K562 (cell line): ENCODE measurements at regions not wholly inside any gene's neighbourhood (a gene's known extent, or its start where the extent isn't known, plus 50 kb on each side); places are given as distances from the start of the nearest gene placed in this dataset.

ENCODE experiments used
- ATAC-seq: fragments of 200-7000 bp; cut with Tn5 transposase; 3 replicates; pipeline ENCODE4 v1.9.1; 2020; ENCODE audit warnings: moderate library complexity
- BruUV-seq: library from RNA; stranded (reverse); fragments of 400-500 nt; replicated peaks from 2 replicates; lab custom pipeline; 2021; lab: Mats Ljungman, UMichigan
- CTCF ChIA-PET: fragments of 300-600 bp; formaldehyde crosslinking; extraction: SDS; loops from one replicate; lab custom pipeline; 2021; ENCODE audit warnings: low intra/inter-chr PET ratio; lab: Yijun Ruan, JAX
- POLR2A ChIA-PET: fragments of 300-600, 350-650 bp; sonication (Branson Sonifier 250); formaldehyde crosslinking; extraction: SDS; loops from one replicate; lab custom pipeline; 2021; ENCODE audit warnings: antibody characterized with exemption, inconsistent platforms; lab: Yijun Ruan, JAX
- DNase-seq, 4 experiments: peaks; one replicate each; pipeline versions ENCODE4 v3.0.0 to v3.0.0-alpha.2; 2011 to 2018; ENCODE audit warnings: low spot score in 3 of 4, mixed read lengths in 3 of 4; ENCODE audit errors: extremely low read depth in 1 of 4
- FAIRE-seq: peaks from 2 replicates; lab custom pipeline; 2011; peaks lifted over from hg19 to GRCh38; lab: Jason Lieb, UNC
- H2AFZ ChIP-seq: 2 replicates; pipeline ENCODE4 v1.6.0; 2011; ENCODE audit warnings: low read depth, low read length, control low read depth, inconsistent platforms
- H3K27ac ChIP-seq: fragments of 200-600 bp; 3 replicates; pipeline ENCODE4 v1.8.0; 2011; ENCODE audit warnings: low read depth, mild to moderate bottlenecking, control low read depth, inconsistent platforms, low read length, moderate library complexity, mixed read lengths; ENCODE audit errors: extremely low read depth
- H3K27me3 ChIP-seq, 2 experiments: fragments of 300-600 bp in 1 of 2; 2 replicates in 1 of 2; 3 replicates in 1 of 2; pipeline versions ENCODE4 v1.6.0 to v1.8.0; 2011; ENCODE audit warnings: inconsistent platforms in 2 of 2, low read length in 2 of 2, mild to moderate bottlenecking in 1 of 2, mixed read lengths in 1 of 2, moderate library complexity in 1 of 2; ENCODE audit not compliant: control insufficient read depth in 2 of 2, insufficient read depth in 2 of 2
- H3K36me3 ChIP-seq: fragments of 300-600 bp; 3 replicates; pipeline ENCODE4 v1.8.0; 2011; ENCODE audit warnings: mild to moderate bottlenecking, low read length, inconsistent platforms; ENCODE audit not compliant: control insufficient read depth, insufficient read depth
- H3K4me1 ChIP-seq, 2 experiments: fragments of 200-600 bp in 1 of 2; replicated peaks in 1 of 2; 2 replicates in 1 of 2; 3 replicates in 1 of 2; pipeline versions ENCODE4 v1.5.1 to v1.8.0; 2011; ENCODE audit warnings: inconsistent platforms in 2 of 2, low read length in 2 of 2, mild to moderate bottlenecking in 1 of 2, mixed read lengths in 1 of 2, moderate library complexity in 1 of 2; ENCODE audit not compliant: control insufficient read depth in 2 of 2, insufficient read depth in 2 of 2
- H3K4me2 ChIP-seq: 2 replicates; pipeline ENCODE4 v1.6.1; 2011; ENCODE audit warnings: low read length, control low read depth, inconsistent platforms, mixed read lengths; ENCODE audit not compliant: insufficient read depth
- H3K4me3 ChIP-seq: fragments of 200-600 bp; sonication (generic), shearing (Covaris generic); 2 replicates; pipeline ENCODE4 v1.5.1; 2016; ENCODE audit warnings: control low read depth, inconsistent platforms
- H3K79me2 ChIP-seq: fragments of 200-600 bp; 3 replicates; pipeline ENCODE4 v1.8.0; 2011; ENCODE audit warnings: low read length, inconsistent platforms; ENCODE audit not compliant: control insufficient read depth, insufficient read depth
- H3K9ac ChIP-seq, 2 experiments: 2 replicates each; pipeline versions ENCODE4 v1.6.0 to v1.6.1; 2011; ENCODE audit warnings: low read depth in 2 of 2, low read length in 2 of 2, control low read depth in 1 of 2, inconsistent platforms in 1 of 2, mild to moderate bottlenecking in 1 of 2, mixed read lengths in 1 of 2; ENCODE audit not compliant: insufficient read depth in 1 of 2
- H3K9me1 ChIP-seq: one replicate; pipeline ENCODE4 v1.6.0; 2011; ENCODE audit warnings: inconsistent platforms, mild to moderate bottlenecking, low read length, moderate library complexity; ENCODE audit not compliant: control insufficient read depth, insufficient read depth
- H3K9me3 ChIP-seq: replicated peaks from 2 replicates; pipeline ENCODE4 v1.5.1; 2011; ENCODE audit warnings: low read depth, low read length, inconsistent platforms; ENCODE audit not compliant: control insufficient read depth, insufficient read depth
- H4K20me1 ChIP-seq: replicated peaks from 2 replicates; pipeline ENCODE4 v1.6.1; 2011; ENCODE audit warnings: low read length, inconsistent platforms, mixed read lengths; ENCODE audit not compliant: control insufficient read depth, insufficient read depth
- ATF7 ChIP-seq: fragments of 450-650 bp; IDR thresholded peaks from 2 replicates; pipeline ENCODE4 v1.7.1; 2014; ENCODE audit warnings: mild to moderate bottlenecking, moderate library complexity
- CBX5 ChIP-seq: IDR thresholded peaks from 2 replicates; pipeline ENCODE4 v1.6.1; 2014; ENCODE audit warnings: low read depth, borderline replicate concordance
- ELF1 ChIP-seq: fragments of 200-800 bp; sonication (Bioruptor generic); IDR thresholded peaks from 2 replicates; pipeline ENCODE4 v1.6.1; 2016; ENCODE audit warnings: missing genetic modification characterization, missing compliant biosample characterization
- HSF4 ChIP-seq: fragments of 250-450 bp; sonication (Bioruptor Pico); IDR thresholded peaks from 2 replicates; pipeline ENCODE4 v2.1.2; 2022; ENCODE audit warnings: mild to moderate bottlenecking, moderate library complexity, borderline replicate concordance
- KAT7 ChIP-seq: sonication (generic); formaldehyde crosslinking; IDR thresholded peaks from 2 replicates; pipeline ENCODE4 v1.8.0; 2022; ENCODE audit warnings: missing genetic modification reagents, mild to moderate bottlenecking, borderline replicate concordance
- KLF13 ChIP-seq: fragments of 450-650 bp; IDR thresholded peaks from 2 replicates; pipeline ENCODE4 v1.6.1; 2016; ENCODE audit warnings: missing genetic modification characterization, low read depth, mild to moderate bottlenecking, missing compliant biosample characterization, moderate library complexity, borderline replicate concordance
- LARP7 ChIP-seq: fragments of 450-650 bp; IDR thresholded peaks from 2 replicates; pipeline ENCODE4 v1.6.1; 2016
- MCM7 ChIP-seq, 2 experiments: fragments of 450-650 bp; IDR thresholded peaks; 2 replicates each; pipeline ENCODE4 v1.6.1; 2016 to 2018
- MIER1 ChIP-seq: fragments of 450-650 bp; IDR thresholded peaks from 2 replicates; pipeline ENCODE4 v1.6.1; 2016; ENCODE audit warnings: antibody characterized with exemption, mild to moderate bottlenecking, low read depth
- NCOA4 ChIP-seq: fragments of 450-650 bp; IDR thresholded peaks from 2 replicates; pipeline ENCODE4 v1.6.1; 2018; ENCODE audit warnings: mild to moderate bottlenecking; ENCODE audit not compliant: partially characterized antibody
- NEUROD1 ChIP-seq: fragments of 150-350 bp; IDR thresholded peaks from 2 replicates; pipeline ENCODE4 v1.6.1; 2014; ENCODE audit warnings: borderline replicate concordance, low read length, low read depth; ENCODE audit not compliant: partially characterized antibody
- PML ChIP-seq: IDR thresholded peaks from 2 replicates; pipeline ENCODE4 v1.6.1; 2012; ENCODE audit warnings: low read length, inconsistent platforms
- PTBP1 ChIP-seq: fragments of 200-400 bp; formaldehyde crosslinking; IDR thresholded peaks from 2 replicates; pipeline ENCODE4 v1.6.1; 2017; ENCODE audit warnings: low read depth, low read length
- RAD21 ChIP-seq, 2 experiments: fragments of 250-450 bp in 1 of 2; fragments of 450-650 bp in 1 of 2; sonication (Bioruptor Pico) in 1 of 2; formaldehyde crosslinking in 1 of 2; IDR thresholded peaks in 1 of 2; conservative IDR thresholded peaks in 1 of 2; 2 replicates each; pipeline versions ENCODE4 v1.4.0 to v1.8.0; 2020 to 2022; ENCODE audit warnings: mild to moderate bottlenecking in 2 of 2, moderate library complexity in 1 of 2
- SUPT5H ChIP-seq: fragments of 450-650 bp; IDR thresholded peaks from 2 replicates; pipeline ENCODE4 v1.6.1; 2016
- TAF15 ChIP-seq: fragments of 200-400 bp; formaldehyde crosslinking; IDR thresholded peaks from 2 replicates; pipeline ENCODE4 v1.6.1; 2017; ENCODE audit warnings: mild to moderate bottlenecking, low read depth, low read length, moderate library complexity
- TAL1 ChIP-seq: fragments of 450-650 bp; IDR thresholded peaks from 2 replicates; pipeline ENCODE4 v1.6.1; 2016; ENCODE audit warnings: mild to moderate bottlenecking
- TCFL5 ChIP-seq: fragments of 250-450 bp; sonication (Bioruptor Pico); conservative IDR thresholded peaks from 2 replicates; pipeline ENCODE4 v1.6.1; 2021; ENCODE audit warnings: mild to moderate bottlenecking, moderate library complexity, matching md5 sums
- ZNF121 ChIP-seq: sonication (generic); formaldehyde crosslinking; conservative IDR thresholded peaks from 2 replicates; pipeline ENCODE4 v1.8.0; 2022; ENCODE audit warnings: missing genetic modification reagents
- ZNF133 ChIP-seq: fragments of 250-450 bp; sonication (Bioruptor Pico); IDR thresholded peaks from 2 replicates; pipeline ENCODE4 v1.4.0; 2020; ENCODE audit warnings: mild to moderate bottlenecking
- WGBS: fragments of 100-300 bp; shearing (Covaris generic); methylation state at CpG from one replicate; pipeline ENCODE4 v1.1.6; 2016; ENCODE audit warnings: low coverage, mixed read lengths; ENCODE audit not compliant: insufficient coverage; ENCODE audit errors: missing lambda C conversion rate; 5-methylcytosine and 5-hydroxymethylcytosine counted together
- in situ Hi-C: fragments of 300-500 bp; cut with MboI; formaldehyde crosslinking; loops from 4 replicates; pipeline ENCODE4 v1.15.0; 2018; ENCODE audit warnings: inconsistent platforms, mixed read lengths
- intact Hi-C: fragments of 100-400 bp; cut with micrococcal nuclease; formaldehyde crosslinking; loops from 2 replicates; pipeline ENCODE4 v1.14.2; 2022
- TF ChIP-seq, protein P1 (sequence below): sonication (generic); formaldehyde crosslinking; IDR thresholded peaks from 2 replicates; pipeline ENCODE4 v1.8.0; 2023; ENCODE audit warnings: mild to moderate bottlenecking, missing genetic modification reagents
- TF ChIP-seq, protein P2 (sequence below): fragments of 250-450 bp; sonication (Bioruptor Pico); IDR thresholded peaks from 2 replicates; pipeline ENCODE4 v1.5.0; 2022; ENCODE audit warnings: mild to moderate bottlenecking

DNA sequence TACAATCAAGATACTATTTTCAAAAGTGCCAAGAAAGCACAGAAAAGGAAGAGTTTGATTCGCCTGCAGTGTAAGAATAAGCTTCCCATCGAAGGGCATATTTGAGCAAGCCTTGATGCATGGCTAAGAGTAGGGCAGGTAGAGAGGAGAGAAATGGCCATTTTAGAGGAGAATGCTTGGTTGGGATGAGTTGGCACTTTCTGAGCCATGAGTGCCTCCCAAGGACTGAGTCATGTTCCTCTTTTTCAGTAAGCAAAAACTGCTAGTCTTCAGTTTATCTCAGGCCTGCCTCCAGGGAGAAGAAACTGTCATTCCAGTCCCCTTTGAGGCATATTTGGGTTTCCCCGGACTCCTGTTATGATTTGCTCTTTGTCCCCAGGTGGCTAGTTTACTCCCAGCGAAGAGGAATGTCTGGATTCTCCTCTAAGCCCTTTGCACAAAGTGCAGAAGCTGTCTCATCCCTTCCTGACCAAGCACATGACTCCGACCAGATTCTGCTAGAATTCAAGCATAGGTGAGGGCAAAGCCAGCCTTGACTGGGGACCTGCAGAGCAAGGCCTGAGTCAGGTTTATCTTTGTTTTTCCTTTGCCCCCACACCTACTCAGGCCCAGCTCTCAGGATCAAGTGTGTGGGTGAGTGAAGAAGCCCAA, 115.2 kb downstream of the TTC32 start:
- H3K9me3 ChIP-seq, result no peaks in the 10 kb centered on the region
- H3K9me1 ChIP-seq, result no peaks in the 10 kb centered on the region
- in situ Hi-C loops, result no loop called here
- H3K27me3 ChIP-seq, result no peaks in the 10 kb centered on the region
- ChIA-PET CTCF (no interaction called here), POLR2A (interaction anchor here (0.6 to 1.6 kb wide), 4 partner anchors 9 to 1680 kb away, joined by 3 read pairs; no protein-coding TSS in a partner anchor)
- H2AFZ ChIP-seq, result peak overlapping the region; percentile 85
- intact Hi-C loops, result no loop called here
- H3K9ac ChIP-seq, result peak overlapping the region; percentile 2 to 47; a peak in 3 of 4 replicates
- WGBS, result 6% methylated on average over 5 of the region's 5 CpGs
- H3K36me3 ChIP-seq, result no peaks in the 10 kb centered on the region
- DNase-seq (peak; percentile 44 to 83 (median 62)), FAIRE-seq (peak; percentile 96), ATAC-seq (peak; percentile 95)
- H3K79me2 ChIP-seq, result no peaks in the 10 kb centered on the region
- H4K20me1 ChIP-seq, result no peaks in the 10 kb centered on the region
- no peak overlapping the region for H3K4me3 ChIP-seq
- peak overlapping the region; percentile 90 for H3K27ac ChIP-seq
- TSS peak; percentile 85 for BruUV-seq
- peaks cover 15 to 22% of the 10 kb centered on the region in 2 experiments for H3K4me1 ChIP-seq
- peak overlapping the region; percentile 53 for H3K4me2 ChIP-seq
- peak; percentile 21; the same call in 1 of the 2 replicates for TF ChIP-seq ATF7
- TF ChIP-seq ZNF121 (CRISPR knock-in tag), result no peak
- TF ChIP-seq PML, result no peak
- no peak for TF ChIP-seq ELF1 (tag)
- no peak for TF ChIP-seq TCFL5 (CRISPR knock-in tag)
- TF ChIP-seq KAT7 (CRISPR knock-in tag), result no peak
- TF ChIP-seq TAL1, result no peak
- no peak for TF ChIP-seq PTBP1
- TF ChIP-seq KLF13 (tag), result no peak
- no peak for TF ChIP-seq NEUROD1
- no peak for TF ChIP-seq ZNF133 (CRISPR knock-in tag)
- TF ChIP-seq TAF15, result no peak
- TF ChIP-seq MIER1, result no peak
- TF ChIP-seq MCM7 (IDR thresholded peaks at IDR 0.05), result no peak
- TF ChIP-seq HSF4 (CRISPR knock-in tag), result no peak
- no peak for TF ChIP-seq RAD21 (CRISPR knock-in tag; conservative IDR thresholded peaks at IDR 0.05 in 1 of 2, IDR thresholded peaks at IDR 0.05 in 1 of 2)
- no peak for TF ChIP-seq SUPT5H
- TF ChIP-seq LARP7, result no peak
- TF ChIP-seq, protein P1, sequence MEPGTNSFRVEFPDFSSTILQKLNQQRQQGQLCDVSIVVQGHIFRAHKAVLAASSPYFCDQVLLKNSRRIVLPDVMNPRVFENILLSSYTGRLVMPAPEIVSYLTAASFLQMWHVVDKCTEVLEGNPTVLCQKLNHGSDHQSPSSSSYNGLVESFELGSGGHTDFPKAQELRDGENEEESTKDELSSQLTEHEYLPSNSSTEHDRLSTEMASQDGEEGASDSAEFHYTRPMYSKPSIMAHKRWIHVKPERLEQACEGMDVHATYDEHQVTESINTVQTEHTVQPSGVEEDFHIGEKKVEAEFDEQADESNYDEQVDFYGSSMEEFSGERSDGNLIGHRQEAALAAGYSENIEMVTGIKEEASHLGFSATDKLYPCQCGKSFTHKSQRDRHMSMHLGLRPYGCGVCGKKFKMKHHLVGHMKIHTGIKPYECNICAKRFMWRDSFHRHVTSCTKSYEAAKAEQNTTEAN (CRISPR knock-in tag), result no peak
- TF ChIP-seq, protein P2, sequence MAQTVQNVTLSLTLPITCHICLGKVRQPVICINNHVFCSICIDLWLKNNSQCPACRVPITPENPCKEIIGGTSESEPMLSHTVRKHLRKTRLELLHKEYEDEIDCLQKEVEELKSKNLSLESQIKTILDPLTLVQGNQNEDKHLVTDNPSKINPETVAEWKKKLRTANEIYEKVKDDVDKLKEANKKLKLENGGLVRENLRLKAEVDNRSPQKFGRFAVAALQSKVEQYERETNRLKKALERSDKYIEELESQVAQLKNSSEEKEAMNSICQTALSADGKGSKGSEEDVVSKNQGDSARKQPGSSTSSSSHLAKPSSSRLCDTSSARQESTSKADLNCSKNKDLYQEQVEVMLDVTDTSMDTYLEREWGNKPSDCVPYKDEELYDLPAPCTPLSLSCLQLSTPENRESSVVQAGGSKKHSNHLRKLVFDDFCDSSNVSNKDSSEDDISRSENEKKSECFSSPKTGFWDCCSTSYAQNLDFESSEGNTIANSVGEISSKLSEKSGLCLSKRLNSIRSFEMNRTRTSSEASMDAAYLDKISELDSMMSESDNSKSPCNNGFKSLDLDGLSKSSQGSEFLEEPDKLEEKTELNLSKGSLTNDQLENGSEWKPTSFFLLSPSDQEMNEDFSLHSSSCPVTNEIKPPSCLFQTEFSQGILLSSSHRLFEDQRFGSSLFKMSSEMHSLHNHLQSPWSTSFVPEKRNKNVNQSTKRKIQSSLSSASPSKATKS, result no peak
- TF ChIP-seq NCOA4, result no peak
- TF ChIP-seq CBX5, result no peak
